GM23338 (cell line): ENCODE measurements at regions not wholly inside any gene's neighbourhood (a gene's known extent, or its start where the extent isn't known, plus 50 kb on each side); places are given as distances from the start of the nearest gene placed in this dataset.

ENCODE experiments used
- ATAC-seq: fragments of 200-7000 bp; cut with Tn5 transposase; 3 replicates; pipeline ENCODE4 v1.9.1; 2020
- DNase-seq: peaks from one replicate; pipeline ENCODE4 v3.0.0-alpha.2; 2015; ENCODE audit warnings: low spot score
- H2AFZ ChIP-seq: fragments of 200-600 bp; sonication (generic); 2 replicates; pipeline ENCODE4 v1.8.0; 2016; ENCODE audit warnings: antibody characterized with exemption, mild to moderate bottlenecking, moderate library complexity
- H3F3A ChIP-seq: fragments of 200-600 bp; sonication (generic); replicated peaks from 2 replicates; pipeline ENCODE4 v1.8.0; 2017; ENCODE audit warnings: antibody characterized with exemption, mixed run types, low read depth
- H3K27ac ChIP-seq: fragments of 200-600 bp; sonication (generic); 2 replicates; pipeline ENCODE4 v1.6.1; 2016; ENCODE audit warnings: low read depth
- H3K27me3 ChIP-seq: fragments of 200-600 bp; sonication (generic); 2 replicates; pipeline ENCODE4 v1.8.0; 2016; ENCODE audit warnings: mild to moderate bottlenecking, mixed run types, moderate library complexity; ENCODE audit not compliant: insufficient read depth
- H3K36me3 ChIP-seq: fragments of 200-600 bp; sonication (generic); 2 replicates; pipeline ENCODE4 v1.8.0; 2016; ENCODE audit warnings: mild to moderate bottlenecking; ENCODE audit not compliant: insufficient read depth
- H3K4me1 ChIP-seq: fragments of 200-600 bp; sonication (generic); 2 replicates; pipeline ENCODE4 v1.8.0; 2016; ENCODE audit warnings: mild to moderate bottlenecking, moderate library complexity; ENCODE audit not compliant: insufficient read depth
- H3K4me2 ChIP-seq: fragments of 200-600 bp; sonication (generic); 2 replicates; pipeline ENCODE4 v1.7.1; 2017; ENCODE audit warnings: mixed run types
- H3K4me3 ChIP-seq: fragments of 200-600 bp; sonication (generic); 2 replicates; pipeline ENCODE4 v1.6.1; 2016; ENCODE audit warnings: mixed run types
- H3K79me2 ChIP-seq: fragments of 200-600 bp; sonication (generic); replicated peaks from 2 replicates; pipeline ENCODE4 v1.8.0; 2017; ENCODE audit warnings: mild to moderate bottlenecking; ENCODE audit not compliant: insufficient read depth
- H3K9me2 ChIP-seq: fragments of 200-600 bp; sonication (generic); 2 replicates; pipeline ENCODE4 v1.8.0; 2017; ENCODE audit not compliant: insufficient read depth
- H4K20me1 ChIP-seq: fragments of 200-600 bp; sonication (generic); replicated peaks from 2 replicates; pipeline ENCODE4 v1.8.0; 2017; ENCODE audit warnings: mild to moderate bottlenecking; ENCODE audit not compliant: insufficient read depth
- H3K27ac Mint-ChIP-seq: 2 replicates; pipeline ENCODE4 v1.8.0; 2020; ENCODE audit warnings: inconsistent platforms, mild to moderate bottlenecking, moderate library complexity, mixed read lengths
- H3K27me3 Mint-ChIP-seq: 3 replicates; pipeline ENCODE4 v1.8.0; 2022; ENCODE audit warnings: low read depth, mild to moderate bottlenecking, moderate library complexity, mixed read lengths, inconsistent platforms; ENCODE audit not compliant: insufficient read depth, poor library complexity
- H3K36me3 Mint-ChIP-seq: 3 replicates; pipeline ENCODE4 v1.8.0; 2021; ENCODE audit warnings: low read depth, mild to moderate bottlenecking, inconsistent platforms, moderate library complexity, mixed read lengths
- H3K4me1 Mint-ChIP-seq: 3 replicates; pipeline ENCODE4 v1.8.0; 2020; ENCODE audit warnings: mild to moderate bottlenecking, inconsistent platforms, mixed read lengths
- H3K4me3 Mint-ChIP-seq: 3 replicates; pipeline ENCODE4 v1.8.0; 2021; ENCODE audit warnings: moderate library complexity, mild to moderate bottlenecking, inconsistent platforms, mixed read lengths
- H3K9me3 Mint-ChIP-seq: 3 replicates; pipeline ENCODE4 v1.8.0; 2020; ENCODE audit warnings: moderate library complexity, mild to moderate bottlenecking, inconsistent platforms, mixed read lengths
- CREB1 ChIP-seq: fragments of 250-450 bp; sonication (Bioruptor Pico); IDR thresholded peaks from 2 replicates; pipeline ENCODE4 v1.5.0; 2020; ENCODE audit warnings: low read depth, mild to moderate bottlenecking, moderate library complexity
- EZH2 ChIP-seq: fragments of 200-600 bp; sonication (generic); IDR thresholded peaks from one replicate; pipeline ENCODE4 v1.8.0; 2017; ENCODE audit warnings: antibody characterized with exemption, mild to moderate bottlenecking, low read depth; ENCODE audit not compliant: unreplicated experiment
- EZH2phosphoT487 ChIP-seq: fragments of 200-600 bp; sonication (generic); IDR thresholded peaks from one replicate; pipeline ENCODE4 v1.8.1; 2018; ENCODE audit warnings: antibody characterized with exemption; ENCODE audit not compliant: unreplicated experiment
- JUNB ChIP-seq: IDR thresholded peaks from one replicate; pipeline ENCODE4 v1.6.1; 2016; ENCODE audit warnings: antibody characterized with exemption; ENCODE audit not compliant: unreplicated experiment
- NANOG ChIP-seq: IDR thresholded peaks from 2 replicates; pipeline ENCODE4 v1.6.1; 2016; ENCODE audit warnings: antibody characterized with exemption, borderline replicate concordance
- POLR2AphosphoS5 ChIP-seq: IDR thresholded peaks from 2 replicates; pipeline ENCODE4 v1.6.1; 2016; ENCODE audit warnings: antibody characterized with exemption, low read depth
- STAT1 ChIP-seq: IDR thresholded peaks from one replicate; pipeline ENCODE4 v1.6.1; 2016; ENCODE audit warnings: antibody characterized with exemption; ENCODE audit not compliant: unreplicated experiment
- ZNF114 ChIP-seq: fragments of 250-450 bp; sonication (Bioruptor Pico); IDR thresholded peaks from 2 replicates; pipeline ENCODE4 v1.5.0; 2020; ENCODE audit warnings: mild to moderate bottlenecking, moderate library complexity
- ZNF331 ChIP-seq: fragments of 250-450 bp; sonication (Bioruptor Pico); IDR thresholded peaks from 2 replicates; pipeline ENCODE4 v1.5.0; 2020; ENCODE audit warnings: low read depth, mild to moderate bottlenecking, moderate library complexity
- TF ChIP-seq, protein P1 (sequence below): IDR thresholded peaks from one replicate; pipeline ENCODE4 v1.6.1; 2018; ENCODE audit warnings: antibody characterized with exemption; ENCODE audit not compliant: unreplicated experiment
- TF ChIP-seq, protein P2 (sequence below): IDR thresholded peaks from 2 replicates; pipeline ENCODE4 v1.6.1; 2016; ENCODE audit warnings: antibody characterized with exemption
- TF ChIP-seq, protein P3 (sequence below), 2 experiments: fragments of 200-600 bp in 1 of 2; sonication (generic) in 1 of 2; conservative IDR thresholded peaks; 2 replicates each; pipeline versions ENCODE4 v1.5.1 to v1.6.1; 2016 to 2017; ENCODE audit warnings: antibody characterized with exemption in 2 of 2, low read depth in 2 of 2, mild to moderate bottlenecking in 2 of 2, moderate library complexity in 1 of 2
- TF ChIP-seq, protein P4 (sequence below): fragments of 250-450 bp; sonication (Bioruptor Pico); IDR thresholded peaks from 2 replicates; pipeline ENCODE4 v1.5.0; 2020; ENCODE audit warnings: mild to moderate bottlenecking, moderate library complexity

DNA sequence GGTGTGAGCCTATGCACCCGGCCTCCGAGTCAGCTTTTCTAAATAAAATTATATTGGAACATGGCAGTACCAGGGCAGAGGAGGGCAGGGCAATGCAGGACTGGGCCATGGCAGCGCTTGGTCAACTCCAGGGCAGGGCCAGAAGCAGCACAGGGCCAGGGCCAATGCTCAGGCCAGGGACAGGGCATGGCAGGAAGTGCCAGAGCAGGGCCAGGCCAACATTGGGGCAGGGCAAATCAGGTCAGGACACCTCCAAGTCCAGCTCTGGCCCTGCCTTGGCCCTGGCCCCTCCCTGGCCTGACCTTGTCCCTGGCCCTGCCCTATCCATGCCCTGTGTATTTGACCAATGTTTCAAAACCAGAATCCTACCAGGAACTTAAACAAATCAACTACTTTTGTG is 156.1 kb downstream of the LIPI start:
- H3K36me3 Mint-ChIP-seq: no peaks in the 10 kb centered on the region; the same call in 1 of the 3 replicates
- H3K79me2 ChIP-seq: peaks cover 61% of the 10 kb centered on the region

More for the DNA sequence above, 156.1 kb downstream of the LIPI start:
- TF ChIP-seq NANOG: no peak
- no peak for TF ChIP-seq POLR2AphosphoS5
- TF ChIP-seq, protein P1, sequence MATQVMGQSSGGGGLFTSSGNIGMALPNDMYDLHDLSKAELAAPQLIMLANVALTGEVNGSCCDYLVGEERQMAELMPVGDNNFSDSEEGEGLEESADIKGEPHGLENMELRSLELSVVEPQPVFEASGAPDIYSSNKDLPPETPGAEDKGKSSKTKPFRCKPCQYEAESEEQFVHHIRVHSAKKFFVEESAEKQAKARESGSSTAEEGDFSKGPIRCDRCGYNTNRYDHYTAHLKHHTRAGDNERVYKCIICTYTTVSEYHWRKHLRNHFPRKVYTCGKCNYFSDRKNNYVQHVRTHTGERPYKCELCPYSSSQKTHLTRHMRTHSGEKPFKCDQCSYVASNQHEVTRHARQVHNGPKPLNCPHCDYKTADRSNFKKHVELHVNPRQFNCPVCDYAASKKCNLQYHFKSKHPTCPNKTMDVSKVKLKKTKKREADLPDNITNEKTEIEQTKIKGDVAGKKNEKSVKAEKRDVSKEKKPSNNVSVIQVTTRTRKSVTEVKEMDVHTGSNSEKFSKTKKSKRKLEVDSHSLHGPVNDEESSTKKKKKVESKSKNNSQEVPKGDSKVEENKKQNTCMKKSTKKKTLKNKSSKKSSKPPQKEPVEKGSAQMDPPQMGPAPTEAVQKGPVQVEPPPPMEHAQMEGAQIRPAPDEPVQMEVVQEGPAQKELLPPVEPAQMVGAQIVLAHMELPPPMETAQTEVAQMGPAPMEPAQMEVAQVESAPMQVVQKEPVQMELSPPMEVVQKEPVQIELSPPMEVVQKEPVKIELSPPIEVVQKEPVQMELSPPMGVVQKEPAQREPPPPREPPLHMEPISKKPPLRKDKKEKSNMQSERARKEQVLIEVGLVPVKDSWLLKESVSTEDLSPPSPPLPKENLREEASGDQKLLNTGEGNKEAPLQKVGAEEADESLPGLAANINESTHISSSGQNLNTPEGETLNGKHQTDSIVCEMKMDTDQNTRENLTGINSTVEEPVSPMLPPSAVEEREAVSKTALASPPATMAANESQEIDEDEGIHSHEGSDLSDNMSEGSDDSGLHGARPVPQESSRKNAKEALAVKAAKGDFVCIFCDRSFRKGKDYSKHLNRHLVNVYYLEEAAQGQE: no peak
- no peak for TF ChIP-seq CREB1 (CRISPR knock-in tag)
- no peak for TF ChIP-seq JUNB
- TF ChIP-seq STAT1: no peak
- TF ChIP-seq, protein P2, sequence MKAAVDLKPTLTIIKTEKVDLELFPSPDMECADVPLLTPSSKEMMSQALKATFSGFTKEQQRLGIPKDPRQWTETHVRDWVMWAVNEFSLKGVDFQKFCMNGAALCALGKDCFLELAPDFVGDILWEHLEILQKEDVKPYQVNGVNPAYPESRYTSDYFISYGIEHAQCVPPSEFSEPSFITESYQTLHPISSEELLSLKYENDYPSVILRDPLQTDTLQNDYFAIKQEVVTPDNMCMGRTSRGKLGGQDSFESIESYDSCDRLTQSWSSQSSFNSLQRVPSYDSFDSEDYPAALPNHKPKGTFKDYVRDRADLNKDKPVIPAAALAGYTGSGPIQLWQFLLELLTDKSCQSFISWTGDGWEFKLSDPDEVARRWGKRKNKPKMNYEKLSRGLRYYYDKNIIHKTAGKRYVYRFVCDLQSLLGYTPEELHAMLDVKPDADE: no peak
- TF ChIP-seq, protein P3, sequence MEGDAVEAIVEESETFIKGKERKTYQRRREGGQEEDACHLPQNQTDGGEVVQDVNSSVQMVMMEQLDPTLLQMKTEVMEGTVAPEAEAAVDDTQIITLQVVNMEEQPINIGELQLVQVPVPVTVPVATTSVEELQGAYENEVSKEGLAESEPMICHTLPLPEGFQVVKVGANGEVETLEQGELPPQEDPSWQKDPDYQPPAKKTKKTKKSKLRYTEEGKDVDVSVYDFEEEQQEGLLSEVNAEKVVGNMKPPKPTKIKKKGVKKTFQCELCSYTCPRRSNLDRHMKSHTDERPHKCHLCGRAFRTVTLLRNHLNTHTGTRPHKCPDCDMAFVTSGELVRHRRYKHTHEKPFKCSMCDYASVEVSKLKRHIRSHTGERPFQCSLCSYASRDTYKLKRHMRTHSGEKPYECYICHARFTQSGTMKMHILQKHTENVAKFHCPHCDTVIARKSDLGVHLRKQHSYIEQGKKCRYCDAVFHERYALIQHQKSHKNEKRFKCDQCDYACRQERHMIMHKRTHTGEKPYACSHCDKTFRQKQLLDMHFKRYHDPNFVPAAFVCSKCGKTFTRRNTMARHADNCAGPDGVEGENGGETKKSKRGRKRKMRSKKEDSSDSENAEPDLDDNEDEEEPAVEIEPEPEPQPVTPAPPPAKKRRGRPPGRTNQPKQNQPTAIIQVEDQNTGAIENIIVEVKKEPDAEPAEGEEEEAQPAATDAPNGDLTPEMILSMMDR (conservative IDR thresholded peaks at IDR 0.05; ENCODE audit: low read depth in 2 of 2): no peak
- no peak for TF ChIP-seq EZH2
- no peak for TF ChIP-seq EZH2phosphoT487
- no peak for TF ChIP-seq ZNF114 (CRISPR knock-in tag)
- no peak for TF ChIP-seq ZNF331 (CRISPR knock-in tag)
- TF ChIP-seq, protein P4, sequence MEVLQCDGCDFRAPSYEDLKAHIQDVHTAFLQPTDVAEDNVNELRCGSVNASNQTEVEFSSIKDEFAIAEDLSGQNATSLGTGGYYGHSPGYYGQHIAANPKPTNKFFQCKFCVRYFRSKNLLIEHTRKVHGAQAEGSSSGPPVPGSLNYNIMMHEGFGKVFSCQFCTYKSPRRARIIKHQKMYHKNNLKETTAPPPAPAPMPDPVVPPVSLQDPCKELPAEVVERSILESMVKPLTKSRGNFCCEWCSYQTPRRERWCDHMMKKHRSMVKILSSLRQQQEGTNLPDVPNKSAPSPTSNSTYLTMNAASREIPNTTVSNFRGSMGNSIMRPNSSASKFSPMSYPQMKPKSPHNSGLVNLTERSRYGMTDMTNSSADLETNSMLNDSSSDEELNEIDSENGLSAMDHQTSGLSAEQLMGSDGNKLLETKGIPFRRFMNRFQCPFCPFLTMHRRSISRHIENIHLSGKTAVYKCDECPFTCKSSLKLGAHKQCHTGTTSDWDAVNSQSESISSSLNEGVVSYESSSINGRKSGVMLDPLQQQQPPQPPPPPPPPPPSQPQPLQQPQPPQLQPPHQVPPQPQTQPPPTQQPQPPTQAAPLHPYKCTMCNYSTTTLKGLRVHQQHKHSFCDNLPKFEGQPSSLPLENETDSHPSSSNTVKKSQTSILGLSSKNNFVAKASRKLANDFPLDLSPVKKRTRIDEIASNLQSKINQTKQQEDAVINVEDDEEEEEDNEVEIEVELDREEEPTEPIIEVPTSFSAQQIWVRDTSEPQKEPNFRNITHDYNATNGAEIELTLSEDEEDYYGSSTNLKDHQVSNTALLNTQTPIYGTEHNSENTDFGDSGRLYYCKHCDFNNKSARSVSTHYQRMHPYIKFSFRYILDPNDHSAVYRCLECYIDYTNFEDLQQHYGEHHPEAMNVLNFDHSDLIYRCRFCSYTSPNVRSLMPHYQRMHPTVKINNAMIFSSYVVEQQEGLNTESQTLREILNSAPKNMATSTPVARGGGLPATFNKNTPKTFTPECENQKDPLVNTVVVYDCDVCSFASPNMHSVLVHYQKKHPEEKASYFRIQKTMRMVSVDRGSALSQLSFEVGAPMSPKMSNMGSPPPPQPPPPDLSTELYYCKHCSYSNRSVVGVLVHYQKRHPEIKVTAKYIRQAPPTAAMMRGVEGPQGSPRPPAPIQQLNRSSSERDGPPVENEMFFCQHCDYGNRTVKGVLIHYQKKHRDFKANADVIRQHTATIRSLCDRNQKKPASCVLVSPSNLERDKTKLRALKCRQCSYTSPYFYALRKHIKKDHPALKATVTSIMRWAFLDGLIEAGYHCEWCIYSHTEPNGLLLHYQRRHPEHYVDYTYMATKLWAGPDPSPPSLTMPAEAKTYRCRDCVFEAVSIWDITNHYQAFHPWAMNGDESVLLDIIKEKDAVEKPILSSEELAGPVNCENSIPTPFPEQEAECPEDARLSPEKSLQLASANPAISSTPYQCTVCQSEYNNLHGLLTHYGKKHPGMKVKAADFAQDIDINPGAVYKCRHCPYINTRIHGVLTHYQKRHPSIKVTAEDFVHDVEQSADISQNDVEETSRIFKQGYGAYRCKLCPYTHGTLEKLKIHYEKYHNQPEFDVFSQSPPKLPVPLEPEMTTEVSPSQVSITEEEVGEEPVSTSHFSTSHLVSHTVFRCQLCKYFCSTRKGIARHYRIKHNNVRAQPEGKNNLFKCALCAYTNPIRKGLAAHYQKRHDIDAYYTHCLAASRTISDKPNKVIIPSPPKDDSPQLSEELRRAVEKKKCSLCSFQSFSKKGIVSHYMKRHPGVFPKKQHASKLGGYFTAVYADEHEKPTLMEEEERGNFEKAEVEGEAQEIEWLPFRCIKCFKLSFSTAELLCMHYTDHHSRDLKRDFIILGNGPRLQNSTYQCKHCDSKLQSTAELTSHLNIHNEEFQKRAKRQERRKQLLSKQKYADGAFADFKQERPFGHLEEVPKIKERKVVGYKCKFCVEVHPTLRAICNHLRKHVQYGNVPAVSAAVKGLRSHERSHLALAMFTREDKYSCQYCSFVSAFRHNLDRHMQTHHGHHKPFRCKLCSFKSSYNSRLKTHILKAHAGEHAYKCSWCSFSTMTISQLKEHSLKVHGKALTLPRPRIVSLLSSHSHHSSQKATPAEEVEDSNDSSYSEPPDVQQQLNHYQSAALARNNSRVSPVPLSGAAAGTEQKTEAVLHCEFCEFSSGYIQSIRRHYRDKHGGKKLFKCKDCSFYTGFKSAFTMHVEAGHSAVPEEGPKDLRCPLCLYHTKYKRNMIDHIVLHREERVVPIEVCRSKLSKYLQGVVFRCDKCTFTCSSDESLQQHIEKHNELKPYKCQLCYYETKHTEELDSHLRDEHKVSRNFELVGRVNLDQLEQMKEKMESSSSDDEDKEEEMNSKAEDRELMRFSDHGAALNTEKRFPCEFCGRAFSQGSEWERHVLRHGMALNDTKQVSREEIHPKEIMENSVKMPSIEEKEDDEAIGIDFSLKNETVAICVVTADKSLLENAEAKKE: no peak
- H3K4me3 ChIP-seq: no peak overlapping the region
- no peaks in the 10 kb centered on the region for H3K9me2 ChIP-seq
- H3K4me2 ChIP-seq: no peak overlapping the region
- no peaks in the 10 kb centered on the region; the same call in 2 of the 3 replicates for H3K9me3 Mint-ChIP-seq
- no peaks in the 10 kb centered on the region for H3K36me3 ChIP-seq
- DNase-seq (no peak), ATAC-seq (no peak)
- no peak overlapping the region for H3K4me3 Mint-ChIP-seq
- no peak overlapping the region for H3K27ac ChIP-seq
- H3K4me1 ChIP-seq: no peaks in the 10 kb centered on the region
- no peaks in the 10 kb centered on the region for H3F3A ChIP-seq
- peaks cover 6% of the 10 kb centered on the region for H4K20me1 ChIP-seq
- H3K27me3 ChIP-seq: no peaks in the 10 kb centered on the region
- H3K27me3 Mint-ChIP-seq: no peaks in the 10 kb centered on the region
- H3K4me1 Mint-ChIP-seq: no peaks in the 10 kb centered on the region
- no peak overlapping the region for H2AFZ ChIP-seq
- 0 out of 2 replicates have a peak overlapping the region, but pooled peaks have one; percentile 13 for H3K27ac Mint-ChIP-seq
